GM12878 (cell line): ENCODE measurements at regions not wholly inside any gene's neighbourhood (a gene's known extent, or its start where the extent isn't known, plus 50 kb on each side); places are given as distances from the start of the nearest gene placed in this dataset.

Source experiments
- CTCF ChIP-seq, 3 experiments: IDR thresholded peaks in 2 of 3; conservative IDR thresholded peaks in 1 of 3; 2 replicates each; pipeline ENCODE4 v1.5.1; 2011; ENCODE audit warnings: low read depth in 3 of 3, low read length in 3 of 3, mild to moderate bottlenecking in 3 of 3, control low read depth in 2 of 3, moderate library complexity in 2 of 3, inconsistent platforms in 1 of 3, mixed read lengths in 1 of 3; ENCODE audit not compliant: control insufficient read depth in 2 of 3, insufficient read depth in 1 of 3; ENCODE audit errors: extremely low read depth in 1 of 3
- IRF3 ChIP-seq: fragments of 450-650 bp; IDR thresholded peaks from 2 replicates; pipeline ENCODE4 v1.6.1; 2014; ENCODE audit warnings: mild to moderate bottlenecking
- NFYA ChIP-seq: IDR thresholded peaks from 2 replicates; pipeline ENCODE4 v1.6.1; 2011; ENCODE audit warnings: low read depth, mild to moderate bottlenecking, low read length, improper control_type of control experiment, borderline replicate concordance
- NR2F1 ChIP-seq: fragments of 450-650 bp; conservative IDR thresholded peaks from 2 replicates; pipeline ENCODE4 v1.6.1; 2017; ENCODE audit warnings: mild to moderate bottlenecking
- RELA ChIP-seq: fragments of 450-650 bp; IDR thresholded peaks from 2 replicates; pipeline ENCODE4 v1.8.0; 2014; ENCODE audit warnings: borderline replicate concordance; ENCODE audit not compliant: partially characterized antibody
- SMARCA5 ChIP-seq: fragments of 450-650 bp; IDR thresholded peaks from 2 replicates; pipeline ENCODE4 v1.6.1; 2017; ENCODE audit warnings: mild to moderate bottlenecking
- STAT3 ChIP-seq: IDR thresholded peaks from 2 replicates; pipeline ENCODE4 v1.6.1; 2011; ENCODE audit warnings: low read depth, low read length, improper control_type of control experiment
- ZBTB4 ChIP-seq: fragments of 450-650 bp; formaldehyde crosslinking; IDR thresholded peaks from 2 replicates; pipeline ENCODE4 v1.4.0; 2022; ENCODE audit warnings: mild to moderate bottlenecking, moderate library complexity
- ZNF207 ChIP-seq: fragments of 450-650 bp; IDR thresholded peaks from 2 replicates; pipeline ENCODE4 v1.6.1; 2014; ENCODE audit warnings: antibody characterized with exemption, mild to moderate bottlenecking, borderline replicate concordance

GRCh38 chr9:87324613-87325194 is 173.0 kb upstream of the DAPK1 start (continued):
- TF ChIP-seq CTCF (IDR thresholded peaks at IDR 0.05 in 2 of 3, conservative IDR thresholded peaks at IDR 0.05 in 1 of 3; ENCODE audit: control insufficient read depth in 2 of 3, extremely low read depth in 1 of 3, insufficient read depth in 1 of 3, low read depth in 3 of 3, low read length in 3 of 3) (peak; percentile 57 to 81 (median 66)), ZNF207 (0 out of 2 replicates have a peak, but pooled peaks have one; percentile 32), NFYA (no peak), SMARCA5 (no peak), STAT3 (no peak), RELA (no peak), IRF3 (no peak), NR2F1 (no peak), ZBTB4 (CRISPR knock-in tag) (no peak)
